ENCODE measurements at regions not wholly inside any gene's neighbourhood (a gene's known extent, or its start where the extent isn't known, plus 50 kb on each side); places are given as distances from the start of the nearest gene placed in this dataset.

DNA sequence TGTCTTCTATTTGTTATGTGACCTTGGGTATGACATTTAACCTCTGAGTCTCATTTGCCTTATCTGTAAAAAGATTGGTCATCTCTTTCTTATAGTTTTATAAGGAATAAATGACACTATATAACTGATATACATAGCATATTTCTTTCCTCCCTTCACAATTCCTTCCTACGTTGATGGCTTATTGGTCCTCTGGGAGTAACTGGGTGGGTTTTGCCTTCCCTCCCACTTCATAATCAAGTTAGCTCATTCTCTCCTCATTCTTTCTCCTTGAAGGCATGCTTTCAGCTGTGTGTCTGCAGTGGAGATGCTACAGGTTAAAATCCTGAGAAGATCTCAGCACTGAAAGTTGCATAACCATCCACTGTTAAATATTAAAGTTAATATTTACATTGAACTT lies 382.4 kb downstream of the TMEM38B start:
- TF ChIP-seq, protein P1, sequence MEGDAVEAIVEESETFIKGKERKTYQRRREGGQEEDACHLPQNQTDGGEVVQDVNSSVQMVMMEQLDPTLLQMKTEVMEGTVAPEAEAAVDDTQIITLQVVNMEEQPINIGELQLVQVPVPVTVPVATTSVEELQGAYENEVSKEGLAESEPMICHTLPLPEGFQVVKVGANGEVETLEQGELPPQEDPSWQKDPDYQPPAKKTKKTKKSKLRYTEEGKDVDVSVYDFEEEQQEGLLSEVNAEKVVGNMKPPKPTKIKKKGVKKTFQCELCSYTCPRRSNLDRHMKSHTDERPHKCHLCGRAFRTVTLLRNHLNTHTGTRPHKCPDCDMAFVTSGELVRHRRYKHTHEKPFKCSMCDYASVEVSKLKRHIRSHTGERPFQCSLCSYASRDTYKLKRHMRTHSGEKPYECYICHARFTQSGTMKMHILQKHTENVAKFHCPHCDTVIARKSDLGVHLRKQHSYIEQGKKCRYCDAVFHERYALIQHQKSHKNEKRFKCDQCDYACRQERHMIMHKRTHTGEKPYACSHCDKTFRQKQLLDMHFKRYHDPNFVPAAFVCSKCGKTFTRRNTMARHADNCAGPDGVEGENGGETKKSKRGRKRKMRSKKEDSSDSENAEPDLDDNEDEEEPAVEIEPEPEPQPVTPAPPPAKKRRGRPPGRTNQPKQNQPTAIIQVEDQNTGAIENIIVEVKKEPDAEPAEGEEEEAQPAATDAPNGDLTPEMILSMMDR (optimal IDR thresholded peaks at IDR 0.05 in 1 of 3, IDR thresholded peaks at IDR 0.05 in 1 of 3, conservative IDR thresholded peaks at IDR 0.05 in 1 of 3; ENCODE audit: extremely low read depth in 1 of 3, insufficient read depth in 2 of 3, low read length in 3 of 3), result no peak
- TF ChIP-seq EZH2 (IDR thresholded peaks at IDR 0.05; ENCODE audit: low read length), result no peak
